Dermis blood vessel endothelial cell (primary cell): ENCODE measurements at regions not wholly inside any gene's neighbourhood (a gene's known extent, or its start where the extent isn't known, plus 50 kb on each side); places are given as distances from the start of the nearest gene placed in this dataset.
"Not testable (repeated sequence)": the region's sequence is repeated elsewhere in the genome, so short reads cannot be mapped to it uniquely, and the experiment has no call there.

ENCODE experiments used
- DNase-seq: peaks from one replicate; pipeline ENCODE4 v3.0.0; 2010

DNA sequence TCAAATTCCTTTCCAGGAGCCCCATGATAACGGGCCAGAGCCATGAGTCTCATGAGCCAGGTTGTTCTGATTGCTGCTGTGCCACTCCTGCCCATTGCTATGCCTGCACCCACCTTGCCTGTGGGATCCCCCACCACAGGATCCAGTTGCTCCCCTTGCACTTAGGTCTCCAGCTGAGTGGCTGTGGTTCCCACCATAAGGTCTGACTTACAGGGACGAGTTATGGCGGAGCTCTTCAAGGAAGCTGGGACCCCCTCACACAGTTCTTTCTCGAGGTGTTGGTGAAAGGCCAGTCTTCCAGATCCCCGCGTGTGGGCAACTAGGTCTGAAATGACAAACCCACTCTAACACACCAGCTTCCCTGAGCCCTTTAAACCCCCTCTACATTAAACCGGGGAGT is 111.9 kb upstream of the C14orf180 start:
- DNase-seq, result no peak

- no peak for DNase-seq
Observed at GRCh38 chr14:104469591-104469990, 110.0 kb upstream of the C14orf180 start.

- no peak for DNase-seq
Observed at GRCh38 chr14:104470588-104470987, 109.0 kb upstream of the C14orf180 start.

DNA sequence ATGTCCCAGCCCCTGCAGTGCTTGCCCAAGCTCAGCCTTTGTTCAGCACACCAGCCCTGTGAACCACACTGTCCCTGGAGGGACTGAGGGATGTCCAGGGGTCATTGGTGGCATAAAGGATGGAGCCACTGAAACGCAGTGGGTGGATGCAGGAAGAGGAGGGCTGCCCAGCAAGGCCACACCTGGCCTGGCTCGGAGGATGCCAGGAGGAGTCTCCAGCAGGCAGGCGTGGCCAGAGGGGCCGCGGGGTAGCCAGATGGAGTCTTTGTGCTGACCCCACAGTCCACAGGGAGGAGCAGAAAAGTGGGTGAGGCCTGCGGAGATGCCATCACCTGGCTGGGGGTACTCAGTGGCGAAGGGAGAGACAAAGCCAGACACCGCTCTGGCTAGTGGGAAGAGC is 108.5 kb upstream of the C14orf180 start:
- DNase-seq, result no peak

- DNase-seq, result no peak
Observed at GRCh38 chr14:104472073-104472472, 107.5 kb upstream of the C14orf180 start.

DNA sequence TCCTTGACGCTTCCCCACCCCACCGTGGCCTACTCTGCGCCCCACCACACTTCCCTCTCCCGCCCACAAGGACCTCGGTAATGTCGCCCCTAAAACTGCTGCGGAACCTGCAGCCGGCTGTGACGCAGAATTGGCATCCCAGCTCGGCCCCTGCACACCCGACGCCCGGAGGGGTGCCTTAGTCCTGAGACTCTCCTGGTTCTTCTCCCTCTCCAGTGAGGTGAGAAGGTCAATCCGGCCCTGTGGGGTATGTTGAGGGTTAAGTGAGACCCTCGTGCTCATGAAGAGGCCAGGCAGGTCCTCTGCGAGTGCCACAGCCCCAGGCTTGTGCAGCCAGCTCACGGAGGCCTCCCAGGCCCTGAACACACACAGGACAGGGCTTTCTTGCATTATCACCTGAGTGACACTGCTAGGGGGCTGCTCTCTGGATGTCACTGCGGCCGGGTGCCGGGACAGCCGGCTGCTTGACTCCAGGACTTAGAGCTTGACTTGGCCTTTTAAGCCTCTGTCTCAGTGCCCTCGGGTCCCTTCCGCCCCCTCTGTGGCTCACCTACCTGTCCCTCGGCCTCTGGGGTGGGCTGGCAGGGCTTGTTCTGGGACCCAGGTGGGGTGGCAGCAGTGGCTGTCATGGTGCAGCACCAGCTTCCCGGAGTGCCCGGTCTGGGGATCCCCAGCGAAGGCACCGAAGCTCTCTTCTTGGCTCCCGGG is 106.9 kb upstream of the C14orf180 start:
- DNase-seq, result no peak

- DNase-seq, result no peak
Observed at GRCh38 chr14:104473244-104473565, 106.4 kb upstream of the C14orf180 start.

GRCh38 chr14:104473649-104474494 is 105.7 kb upstream of the C14orf180 start:
- no peak for DNase-seq

GRCh38 chr14:104474495-104475213 is 104.9 kb upstream of the C14orf180 start:
- no peak for DNase-seq

GRCh38 chr14:104475256-104475655 is 104.3 kb upstream of the C14orf180 start:
- no peak for DNase-seq

GRCh38 chr14:104475802-104476201 is 103.8 kb upstream of the C14orf180 start:
- no peak for DNase-seq

DNA sequence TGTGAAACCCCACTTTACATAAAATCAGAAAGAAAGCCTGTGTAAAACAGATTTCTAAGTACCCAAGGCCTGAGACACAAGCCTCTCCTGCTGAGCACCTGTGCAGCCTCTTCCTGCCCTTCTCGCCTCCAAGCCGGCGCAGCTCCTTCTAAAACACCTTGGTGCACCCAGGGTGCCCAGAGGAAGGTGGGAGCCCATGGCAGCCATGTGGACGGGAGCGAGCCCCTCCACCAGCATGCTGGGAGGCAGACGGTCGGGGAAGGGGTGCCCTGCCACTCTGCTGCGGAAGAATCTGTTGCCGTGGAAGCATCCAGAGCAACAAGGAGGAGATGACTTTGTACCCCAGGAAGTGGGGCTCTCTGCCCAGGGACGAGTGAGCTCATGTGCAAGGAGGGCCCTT is 103.1 kb upstream of the C14orf180 start:
- DNase-seq, result no peak

DNA sequence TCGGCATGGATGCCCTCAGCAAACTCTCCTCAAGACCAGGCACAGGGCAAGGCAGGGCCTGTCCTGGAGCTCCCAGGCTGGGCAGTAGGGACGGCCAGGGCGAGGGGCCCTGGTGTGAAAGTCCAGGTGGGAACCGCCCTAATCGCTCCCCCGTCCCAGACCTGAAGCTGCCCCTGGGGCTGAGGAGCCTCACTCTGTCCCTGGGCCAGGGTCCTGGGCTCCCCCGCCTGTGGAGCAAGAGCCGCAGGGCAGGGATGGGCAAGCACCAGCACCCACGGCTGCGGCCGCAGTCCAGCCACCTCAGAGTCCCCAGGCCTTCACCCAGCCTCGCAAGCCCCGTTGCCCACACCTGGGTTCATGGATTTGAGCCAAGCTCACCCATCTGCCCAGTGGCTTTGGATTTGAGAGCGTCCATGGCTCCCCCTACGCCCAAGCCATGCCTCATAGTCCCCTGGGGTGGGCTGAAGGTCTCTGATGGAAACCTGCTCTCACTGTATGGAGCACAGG is 102.4 kb upstream of the C14orf180 start:
- no peak for DNase-seq

DNA sequence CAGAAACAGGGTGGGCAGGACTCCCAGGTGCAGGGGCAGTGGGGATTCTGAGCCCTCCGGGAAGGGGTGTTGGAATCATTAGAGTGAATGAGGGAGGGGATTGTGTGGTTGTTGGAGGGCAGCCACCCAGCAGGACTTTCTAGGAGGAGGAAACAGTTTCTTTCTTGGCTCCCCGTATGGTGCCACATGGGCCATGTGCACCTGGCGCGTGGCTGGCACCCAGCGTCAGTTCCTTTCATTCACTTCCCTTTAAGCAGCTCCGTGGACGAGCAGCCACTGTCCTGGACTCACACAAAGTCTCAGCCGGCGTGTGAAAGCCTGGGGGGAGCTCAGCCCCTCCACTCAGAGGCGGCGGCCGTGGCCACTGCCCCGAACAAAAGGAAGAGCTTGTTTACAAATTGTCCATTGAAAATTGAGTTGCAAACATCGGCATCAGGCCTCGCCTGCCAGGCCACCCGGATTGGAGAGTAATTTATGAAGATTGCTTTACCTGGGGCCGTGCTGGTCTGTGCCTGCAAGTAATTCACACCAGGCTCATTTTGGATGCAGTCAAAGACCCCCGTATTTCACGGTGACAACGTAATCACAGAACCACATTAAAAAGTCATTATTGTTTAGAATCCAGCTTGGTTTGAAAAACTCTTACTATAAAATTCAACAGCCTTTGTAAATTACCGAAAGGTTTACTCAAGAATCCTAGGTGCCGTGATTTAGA is 101.7 kb upstream of the C14orf180 start:
- DNase-seq, result no peak

GRCh38 chr14:104478656-104479055 is 100.9 kb upstream of the C14orf180 start:
- DNase-seq, result no peak

DNA sequence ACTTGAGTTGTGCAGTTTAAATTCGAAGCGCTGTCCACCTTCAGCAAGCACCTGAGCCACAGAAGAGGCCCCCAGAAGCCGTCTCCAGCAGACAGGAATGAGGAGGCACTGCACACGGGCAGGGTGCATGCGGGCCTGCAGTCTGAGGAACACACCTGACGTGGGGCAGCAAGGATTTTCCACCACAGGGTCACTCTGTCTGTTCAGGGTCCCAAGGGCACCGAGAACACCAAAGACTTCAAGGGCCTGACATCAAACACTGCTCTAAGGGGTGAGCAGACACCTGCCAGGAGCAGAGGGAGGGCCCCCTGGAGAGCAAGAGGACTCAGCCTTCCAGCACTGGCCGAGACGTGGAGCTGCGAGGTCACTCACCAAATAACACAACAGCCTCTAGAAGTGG is 99.7 kb upstream of the C14orf180 start:
- DNase-seq, result no peak

DNA sequence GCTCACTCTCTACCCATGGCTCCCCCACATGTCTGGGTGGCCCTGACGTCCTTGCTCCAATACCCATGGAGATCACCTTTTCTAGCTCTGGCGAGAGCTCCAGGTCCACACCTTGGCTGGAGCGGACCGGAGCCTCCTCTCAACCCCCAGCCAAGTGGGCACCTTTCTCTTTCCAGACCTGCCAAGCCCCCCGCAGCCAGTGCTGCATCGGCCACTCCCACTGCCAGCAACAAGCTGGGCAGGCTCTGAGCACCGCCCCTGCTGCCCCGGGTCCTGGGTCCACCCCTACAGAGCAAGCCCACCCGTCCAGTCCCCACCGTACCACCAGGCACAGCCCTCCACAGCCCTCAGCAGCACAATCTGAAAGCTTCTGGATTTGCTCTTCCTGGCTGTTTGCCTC is 98.2 kb upstream of the C14orf180 start:
- no peak for DNase-seq

GRCh38 chr14:104482017-104482416 is 97.5 kb upstream of the C14orf180 start:
- not testable (repeated sequence) for DNase-seq

- no peak for DNase-seq
Observed at GRCh38 chr14:104486222-104486923, 93.2 kb upstream of the C14orf180 start.

GRCh38 chr14:104494483-104494882 is 85.1 kb upstream of the C14orf180 start:
- no peak for DNase-seq

GRCh38 chr14:104496095-104496494 is 83.5 kb upstream of the C14orf180 start:
- no peak for DNase-seq
